ENCODE measurements at regions not wholly inside any gene's neighbourhood (a gene's known extent, or its start where the extent isn't known, plus 50 kb on each side); places are given as distances from the start of the nearest gene placed in this dataset.
"Not testable (repeated sequence)": the region's sequence is repeated elsewhere in the genome, so short reads cannot be mapped to it uniquely, and the experiment has no call there.

GRCh38 chr7:91749418-91749817, 131.1 kb downstream of the MTERF1 start:
- Histone ChIP-seq H3K27me3 (ENCODE audit: control insufficient read depth, insufficient read depth, low read length) (no peaks in the 10 kb centered on the region), H3K27ac (no peak overlapping the region), H3K4me2 (ENCODE audit: low read length) (no peak overlapping the region), H2AFZ (no peak overlapping the region), H3K36me3 (ENCODE audit: control insufficient read depth, insufficient read depth, low read length) (no peaks in the 10 kb centered on the region), H3K9me3 (ENCODE audit: control insufficient read depth, low read length) (no peaks in the 10 kb centered on the region), H3K9ac (no peak overlapping the region), H3K4me1 (no peaks in the 10 kb centered on the region), H3K79me2 (no peaks in the 10 kb centered on the region), H3K4me3 (ENCODE audit: low read depth, low read length) (no peak overlapping the region)
- no peak for TF ChIP-seq CTCF (IDR thresholded peaks at IDR 0.05)

- no peak for TF ChIP-seq CTCF (IDR thresholded peaks at IDR 0.05)
- Histone ChIP-seq H3K9ac (no peak overlapping the region), H3K27ac (no peak overlapping the region), H3K27me3 (ENCODE audit: control insufficient read depth, insufficient read depth, low read length) (no peaks in the 10 kb centered on the region), H3K4me3 (ENCODE audit: low read depth, low read length) (no peak overlapping the region), H3K36me3 (ENCODE audit: control insufficient read depth, insufficient read depth, low read length) (no peaks in the 10 kb centered on the region), H3K9me3 (ENCODE audit: control insufficient read depth, low read length) (no peaks in the 10 kb centered on the region), H2AFZ (no peak overlapping the region), H3K79me2 (no peaks in the 10 kb centered on the region), H3K4me2 (ENCODE audit: low read length) (no peak overlapping the region), H3K4me1 (no peaks in the 10 kb centered on the region)
Observed at GRCh38 chr7:91750091-91750490, 130.4 kb downstream of the MTERF1 start.

GRCh38 chr7:91752102-91752501, 128.4 kb downstream of the MTERF1 start:
- Histone ChIP-seq H3K27me3 (ENCODE audit: control insufficient read depth, insufficient read depth, low read length) (no peaks in the 10 kb centered on the region), H2AFZ (no peak overlapping the region), H3K9ac (no peak overlapping the region), H3K4me3 (ENCODE audit: low read depth, low read length) (no peak overlapping the region), H3K36me3 (ENCODE audit: control insufficient read depth, insufficient read depth, low read length) (no peaks in the 10 kb centered on the region), H3K79me2 (no peaks in the 10 kb centered on the region), H3K27ac (no peak overlapping the region), H3K4me2 (ENCODE audit: low read length) (no peak overlapping the region), H3K4me1 (no peaks in the 10 kb centered on the region), H3K9me3 (ENCODE audit: control insufficient read depth, low read length) (no peaks in the 10 kb centered on the region)
- TF ChIP-seq CTCF (IDR thresholded peaks at IDR 0.05): no peak

GRCh38 chr7:91754280-91754679, 126.2 kb downstream of the MTERF1 start:
- not testable (repeated sequence) for H3K27me3 ChIP-seq (ENCODE audit: control insufficient read depth, insufficient read depth, low read length); H3K4me3 ChIP-seq (ENCODE audit: low read depth, low read length); H3K9ac ChIP-seq; H3K36me3 ChIP-seq (ENCODE audit: control insufficient read depth, insufficient read depth, low read length); H3K9me3 ChIP-seq (ENCODE audit: control insufficient read depth, low read length); H2AFZ ChIP-seq; H3K79me2 ChIP-seq; H3K4me2 ChIP-seq (ENCODE audit: low read length); H3K4me1 ChIP-seq; H3K27ac ChIP-seq

- not testable (repeated sequence) for H3K9ac ChIP-seq; H3K27ac ChIP-seq; H3K79me2 ChIP-seq; H2AFZ ChIP-seq; H3K36me3 ChIP-seq (ENCODE audit: control insufficient read depth, insufficient read depth, low read length); H3K4me2 ChIP-seq (ENCODE audit: low read length); H3K9me3 ChIP-seq (ENCODE audit: control insufficient read depth, low read length); H3K27me3 ChIP-seq (ENCODE audit: control insufficient read depth, insufficient read depth, low read length); H3K4me3 ChIP-seq (ENCODE audit: low read depth, low read length); H3K4me1 ChIP-seq
Observed at GRCh38 chr7:91755121-91755520, 125.4 kb downstream of the MTERF1 start.

- no peaks in the 10 kb centered on the region for H3K79me2 ChIP-seq
- H3K4me2 ChIP-seq (ENCODE audit: low read length): no peak overlapping the region
- H3K4me1 ChIP-seq: no peaks in the 10 kb centered on the region
- H3K27ac ChIP-seq: no peak overlapping the region
- no peak overlapping the region for H2AFZ ChIP-seq
- TF ChIP-seq CTCF (IDR thresholded peaks at IDR 0.05): no peak
- H3K9ac ChIP-seq: no peak overlapping the region
- no peaks in the 10 kb centered on the region for H3K36me3 ChIP-seq (ENCODE audit: control insufficient read depth, insufficient read depth, low read length)
- no peaks in the 10 kb centered on the region for H3K27me3 ChIP-seq (ENCODE audit: control insufficient read depth, insufficient read depth, low read length)
- H3K9me3 ChIP-seq (ENCODE audit: control insufficient read depth, low read length): no peaks in the 10 kb centered on the region
- no peak overlapping the region for H3K4me3 ChIP-seq (ENCODE audit: low read depth, low read length)
Observed at GRCh38 chr7:91759205-91759863, 121.2 kb downstream of the MTERF1 start.
